Testis (tissue), 2 donors: ENCODE measurements at regions not wholly inside any gene's neighbourhood (a gene's known extent, or its start where the extent isn't known, plus 50 kb on each side); places are given as distances from the start of the nearest gene placed in this dataset.

Experiments used
- CTCF ChIP-seq, 3 experiments: fragments of 450-650 bp in 2 of 3; fragments of 200-600 bp in 1 of 3; sonication (generic) in 1 of 3; IDR thresholded peaks; one replicate each; pipeline ENCODE4 v1.5.1; 2016 to 2019; ENCODE audit warnings: antibody characterized with exemption in 3 of 3, mild to moderate bottlenecking in 2 of 3, moderate library complexity in 1 of 3
- POLR2A ChIP-seq: fragments of 450-650 bp; IDR thresholded peaks from one replicate; pipeline ENCODE4 v1.6.1; 2017; ENCODE audit warnings: antibody characterized with exemption, mild to moderate bottlenecking, moderate library complexity

GRCh38 chr4:4921077-4921476 lies 61.6 kb downstream of the MSX1 start:
- TF ChIP-seq CTCF (IDR thresholded peaks at IDR 0.05) (no peak), POLR2A (no peak)
